HEK293 (cell line): ENCODE measurements at regions not wholly inside any gene's neighbourhood (a gene's known extent, or its start where the extent isn't known, plus 50 kb on each side); places are given as distances from the start of the nearest gene placed in this dataset.

ENCODE experiments used
- CTCF ChIA-PET: fragments of 350-600 bp; formaldehyde crosslinking; extraction: SDS; loops from one replicate; lab custom pipeline; 2021; ENCODE audit warnings: antibody characterized with exemption; lab: Yijun Ruan, JAX
- POLR2A ChIA-PET: fragments of 300-600 bp; formaldehyde crosslinking; extraction: SDS; loops from one replicate; lab custom pipeline; 2020; ENCODE audit warnings: antibody characterized with exemption, inconsistent platforms; lab: Yijun Ruan, JAX
- H3K27ac ChIP-seq: fragments of 200-500 bp; sonication (Bioruptor generic); 2 replicates; pipeline ENCODE4 v1.5.1; 2014; ENCODE audit warnings: low read depth, low read length, control low read depth, inconsistent platforms; ENCODE audit errors: extremely low read depth
- H3K36me3 ChIP-seq, 2 experiments: fragments of 200-500 bp in 1 of 2; sonication (Bioruptor generic) in 1 of 2; 1 replicate in 1 of 2; 2 replicates in 1 of 2; pipeline ENCODE4 v1.5.1; 2014 to 2017; ENCODE audit warnings: inconsistent platforms in 2 of 2, low read length in 2 of 2; ENCODE audit not compliant: control insufficient read depth in 2 of 2, insufficient read depth in 1 of 2
- H3K4me1 ChIP-seq: fragments of 200-500 bp; sonication (Bioruptor generic); 2 replicates; pipeline ENCODE4 v1.5.1; 2014; ENCODE audit warnings: mild to moderate bottlenecking, low read length, inconsistent platforms; ENCODE audit not compliant: control insufficient read depth, insufficient read depth
- H3K4me3 ChIP-seq: 2 replicates; pipeline ENCODE4 v1.5.1; 2011; ENCODE audit warnings: low read depth, mild to moderate bottlenecking, control low read depth, low read length, moderate library complexity
- H3K9me3 ChIP-seq: fragments of 200-500 bp; sonication (Bioruptor generic); 2 replicates; pipeline ENCODE4 v1.5.1; 2014; ENCODE audit warnings: low read depth, low read length, inconsistent platforms; ENCODE audit not compliant: control insufficient read depth, insufficient read depth
- ATF2 ChIP-seq: fragments of 450-650 bp; formaldehyde crosslinking; IDR thresholded peaks from 2 replicates; pipeline ENCODE4 v1.5.1; 2016; ENCODE audit warnings: missing biosample characterization, missing genetic modification characterization, low read depth
- HOXC10 ChIP-seq: sonication (generic); formaldehyde crosslinking; IDR thresholded peaks from 2 replicates; pipeline ENCODE4 v1.8.1; 2023; ENCODE audit warnings: mild to moderate bottlenecking, missing genetic modification reagents
- KLF1 ChIP-seq: fragments of 450-650 bp; formaldehyde crosslinking; IDR thresholded peaks from 2 replicates; pipeline ENCODE4 v1.5.1; 2016; ENCODE audit warnings: missing biosample characterization, missing genetic modification characterization
- REST ChIP-seq: fragments of 450-650 bp; formaldehyde crosslinking; IDR thresholded peaks from 2 replicates; pipeline ENCODE4 v1.5.1; 2016; ENCODE audit warnings: missing biosample characterization, missing genetic modification characterization
- YY2 ChIP-seq: fragments of 450-650 bp; formaldehyde crosslinking; IDR thresholded peaks from 2 replicates; pipeline ENCODE4 v1.5.1; 2016; ENCODE audit warnings: missing biosample characterization, missing genetic modification characterization
- ZBTB44 ChIP-seq: fragments of 450-650 bp; IDR thresholded peaks from 2 replicates; pipeline ENCODE4 v1.5.1; 2018; ENCODE audit warnings: missing biosample characterization, mild to moderate bottlenecking, missing genetic modification characterization
- ZBTB7A ChIP-seq: fragments of 450-650 bp; formaldehyde crosslinking; IDR thresholded peaks from 2 replicates; pipeline ENCODE4 v1.5.1; 2016; ENCODE audit warnings: low read depth, missing biosample characterization, missing genetic modification characterization
- ZFP37 ChIP-seq: fragments of 450-650 bp; formaldehyde crosslinking; IDR thresholded peaks from 2 replicates; pipeline ENCODE4 v1.5.1; 2016; ENCODE audit warnings: missing biosample characterization, missing genetic modification characterization
- ZNF157 ChIP-seq: fragments of 450-650 bp; formaldehyde crosslinking; IDR thresholded peaks from 2 replicates; pipeline ENCODE4 v1.5.1; 2016; ENCODE audit warnings: missing biosample characterization, missing genetic modification characterization
- ZNF26 ChIP-seq: fragments of 450-650 bp; formaldehyde crosslinking; IDR thresholded peaks from 2 replicates; pipeline ENCODE4 v1.5.1; 2016; ENCODE audit warnings: missing biosample characterization, missing genetic modification characterization
- ZNF544 ChIP-seq: fragments of 450-650 bp; formaldehyde crosslinking; IDR thresholded peaks from 2 replicates; pipeline ENCODE4 v1.5.0; 2017; ENCODE audit warnings: missing biosample characterization, missing genetic modification characterization
- ZNF654 ChIP-seq: fragments of 450-650 bp; formaldehyde crosslinking; IDR thresholded peaks from 2 replicates; pipeline ENCODE4 v1.5.1; 2016; ENCODE audit warnings: low read depth, missing biosample characterization, missing genetic modification characterization
- ZNF777 ChIP-seq: fragments of 450-650 bp; formaldehyde crosslinking; IDR thresholded peaks from 2 replicates; pipeline ENCODE4 v1.5.1; 2017; ENCODE audit warnings: missing biosample characterization, missing genetic modification characterization, borderline replicate concordance
- ZSCAN5A ChIP-seq: fragments of 450-650 bp; formaldehyde crosslinking; IDR thresholded peaks from 2 replicates; pipeline ENCODE4 v1.5.1; 2016; ENCODE audit warnings: missing biosample characterization, missing genetic modification characterization

GRCh38 chr4:24114444-24114843, 224.6 kb upstream of the PPARGC1A start:
- CTCF ChIA-PET = interaction anchor here (0.7 kb wide), 1 partner anchor 275 kb away, joined by 3 read pairs; no protein-coding TSS in a partner anchor
- POLR2A ChIA-PET = interaction anchor here (0.7 kb wide), 1 partner anchor 99 kb away, joined by 5 read pairs; no protein-coding TSS in a partner anchor

More at GRCh38 chr4:24114444-24114843, 224.6 kb upstream of the PPARGC1A start:
- H3K4me3 ChIP-seq = no peak overlapping the region
- H3K9me3 ChIP-seq = no peaks in the 10 kb centered on the region
- H3K4me1 ChIP-seq = no peaks in the 10 kb centered on the region
- no peaks in the 10 kb centered on the region for H3K36me3 ChIP-seq
- H3K27ac ChIP-seq = no peak overlapping the region
- TF ChIP-seq ZNF157 (tag by site-specific recombination) (no peak), ZNF544 (no peak), ZBTB7A (tag by site-specific recombination) (no peak), ZSCAN5A (tag by site-specific recombination) (no peak), ZNF26 (no peak), ZNF777 (tag by site-specific recombination) (no peak), HOXC10 (CRISPR knock-in tag) (no peak), ZFP37 (tag by site-specific recombination) (no peak), ATF2 (tag by site-specific recombination) (no peak), KLF1 (tag by site-specific recombination) (no peak), YY2 (no peak), REST (tag by site-specific recombination) (no peak), ZNF654 (no peak), ZBTB44 (tag by site-specific recombination) (no peak)
